NAMALWA (cell line): ENCODE measurements at regions not wholly inside any gene's neighbourhood (a gene's known extent, or its start where the extent isn't known, plus 50 kb on each side); places are given as distances from the start of the nearest gene placed in this dataset.
"Not testable (repeated sequence)": the region's sequence is repeated elsewhere in the genome, so short reads cannot be mapped to it uniquely, and the experiment has no call there.

Experiments
- DNase-seq: peaks from one replicate; pipeline ENCODE4 v3.0.0-alpha.2; 2015; ENCODE audit warnings: low spot score

GRCh38 chr7:24052572-24053260 lies 231.3 kb upstream of the NPY start:
- DNase-seq, result no peak

- no peak for DNase-seq
Observed at GRCh38 chr7:24054236-24054635, 229.8 kb upstream of the NPY start.

- DNase-seq, result no peak
Observed at GRCh38 chr7:24057243-24057642, 226.7 kb upstream of the NPY start.

GRCh38 chr7:24058953-24059352 lies 225.0 kb upstream of the NPY start:
- no peak for DNase-seq

GRCh38 chr7:24059775-24060174 lies 224.2 kb upstream of the NPY start:
- no peak for DNase-seq

- no peak for DNase-seq
Observed at GRCh38 chr7:24063721-24064120, 220.3 kb upstream of the NPY start.

GRCh38 chr7:24069751-24070150 lies 214.2 kb upstream of the NPY start:
- DNase-seq, result no peak

GRCh38 chr7:24073651-24074420 lies 210.2 kb upstream of the NPY start:
- no peak for DNase-seq

- DNase-seq, result no peak
Observed at GRCh38 chr7:24075426-24075810, 208.6 kb upstream of the NPY start.

- DNase-seq, result no peak
Observed at GRCh38 chr7:24082826-24083225, 201.2 kb upstream of the NPY start.

- DNase-seq, result no peak
Observed at GRCh38 chr7:24102988-24103387, 181.0 kb upstream of the NPY start.

GRCh38 chr7:24108906-24109376 lies 175.0 kb upstream of the NPY start:
- DNase-seq, result no peak

GRCh38 chr7:24110056-24110455 lies 173.9 kb upstream of the NPY start:
- no peak for DNase-seq

GRCh38 chr7:24113506-24113905 lies 170.5 kb upstream of the NPY start:
- DNase-seq, result no peak

- no peak for DNase-seq
Observed at GRCh38 chr7:24115661-24116060, 168.3 kb upstream of the NPY start.

- not testable (repeated sequence) for DNase-seq
Observed at GRCh38 chr7:24117903-24118499, 166.0 kb upstream of the NPY start.

- no peak for DNase-seq
Observed at GRCh38 chr7:24119852-24120251, 164.1 kb upstream of the NPY start.

GRCh38 chr7:24123076-24123475 lies 160.9 kb upstream of the NPY start:
- no peak for DNase-seq

- DNase-seq, result no peak
Observed at GRCh38 chr7:24125765-24126164, 158.2 kb upstream of the NPY start.

GRCh38 chr7:24127930-24128329 lies 156.1 kb upstream of the NPY start:
- DNase-seq, result no peak

GRCh38 chr7:24129597-24129996 lies 154.4 kb upstream of the NPY start:
- DNase-seq, result no peak

- DNase-seq, result no peak
Observed at GRCh38 chr7:24130631-24131030, 153.4 kb upstream of the NPY start.

- DNase-seq, result no peak
Observed at GRCh38 chr7:24133691-24134090, 150.3 kb upstream of the NPY start.
